ENCODE measurements at regions not wholly inside any gene's neighbourhood (a gene's known extent, or its start where the extent isn't known, plus 50 kb on each side); places are given as distances from the start of the nearest gene placed in this dataset.

DNA sequence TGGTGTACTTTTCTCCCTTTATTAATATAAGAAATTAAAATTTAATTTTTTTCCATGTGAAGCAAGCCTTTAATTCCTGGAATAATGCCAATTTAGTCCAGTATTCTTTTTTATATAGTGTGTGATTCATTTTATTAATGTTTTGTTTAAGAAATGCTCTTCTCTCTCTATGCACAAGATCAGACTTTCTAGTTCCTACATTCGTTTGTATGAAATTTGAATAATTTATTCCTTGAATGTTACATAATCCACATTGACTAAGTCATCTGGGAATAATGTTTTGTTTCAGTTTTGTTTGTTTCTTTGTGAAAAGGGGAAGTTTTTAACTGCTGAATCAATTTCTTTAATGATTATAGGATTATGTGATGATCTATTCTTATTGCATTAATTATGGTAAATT, 181.4 kb upstream of the ID4 start:
- H3K36me3 Mint-ChIP-seq (ENCODE audit: insufficient read depth) = no peaks in the 10 kb centered on the region
- DNase-seq (no peak), ATAC-seq (no peak)
- H3K9me3 Mint-ChIP-seq = peaks cover 5% of the 10 kb centered on the region
- H3K4me3 Mint-ChIP-seq = no peak overlapping the region
- H3K27me3 Mint-ChIP-seq (ENCODE audit: low read depth) = no peaks in the 10 kb centered on the region
- H3K4me1 Mint-ChIP-seq (ENCODE audit: low read depth) = no peaks in the 10 kb centered on the region

DNA sequence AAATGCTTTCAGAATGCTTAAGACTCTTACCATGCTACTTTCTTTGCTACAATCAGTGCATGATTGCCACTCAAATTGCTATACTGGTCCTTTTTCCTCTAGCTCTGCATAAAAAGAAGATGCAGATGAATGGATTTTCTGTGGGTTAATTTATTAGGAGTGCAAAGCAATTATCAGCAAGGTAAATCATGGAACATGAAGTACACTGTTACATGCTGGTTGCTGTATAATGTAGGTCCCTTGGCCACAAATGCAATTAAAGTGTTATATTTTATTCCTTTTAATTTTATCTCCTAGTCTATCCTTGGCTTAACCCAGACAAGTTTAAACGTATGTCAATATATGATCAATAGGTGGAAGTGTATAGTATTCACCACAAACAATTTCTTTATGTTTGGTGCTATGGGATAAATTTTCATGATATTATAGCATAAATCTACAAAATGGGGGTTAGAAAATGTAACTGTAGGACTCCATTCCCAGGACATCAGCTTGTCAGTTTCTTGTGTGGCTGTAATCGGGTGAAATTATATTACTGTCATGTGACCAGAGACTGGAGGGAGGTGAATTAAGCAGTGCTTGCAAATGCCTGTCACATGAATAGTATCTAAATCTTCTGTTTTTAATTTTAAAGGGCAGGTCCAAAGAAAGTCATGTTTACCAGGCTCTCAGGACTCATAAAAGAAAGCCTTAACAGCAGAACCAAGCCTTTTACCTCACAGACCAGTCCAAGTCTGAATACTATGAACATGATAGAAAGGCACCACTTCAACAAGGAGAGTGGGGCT, 176.9 kb upstream of the ID4 start:
- Mint-ChIP-seq H3K4me1 (ENCODE audit: low read depth) (no peaks in the 10 kb centered on the region), H3K9me3 (no peaks in the 10 kb centered on the region), H3K36me3 (ENCODE audit: insufficient read depth) (no peaks in the 10 kb centered on the region), H3K27me3 (ENCODE audit: low read depth) (peaks cover 2% of the 10 kb centered on the region), H3K4me3 (no peak overlapping the region)
- ATAC-seq (no peak), DNase-seq (no peak)

DNA sequence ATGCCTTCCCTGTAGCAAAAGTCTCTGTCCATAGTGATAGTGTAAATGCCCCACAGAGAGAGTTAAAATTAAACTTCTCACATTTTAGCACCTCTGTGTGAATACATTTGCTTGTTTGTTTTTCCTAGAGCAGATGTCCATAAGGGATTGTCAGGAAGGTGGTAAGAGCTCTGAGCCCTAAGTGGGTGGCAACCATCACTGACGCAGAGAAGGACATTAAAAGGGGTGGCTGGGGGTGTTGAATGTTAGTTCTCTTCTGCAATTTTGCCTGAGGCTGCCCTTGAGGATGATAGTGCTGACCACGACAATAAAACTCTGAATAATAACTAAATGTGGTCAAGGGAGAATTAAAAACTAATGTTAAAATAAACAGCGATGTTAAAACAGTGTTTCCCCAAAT, 174.3 kb upstream of the ID4 start:
- DNase-seq (no peak), ATAC-seq (no peak)
- H3K36me3 Mint-ChIP-seq (ENCODE audit: insufficient read depth) = no peaks in the 10 kb centered on the region
- peaks cover 2% of the 10 kb centered on the region for H3K27me3 Mint-ChIP-seq (ENCODE audit: low read depth)
- no peaks in the 10 kb centered on the region for H3K9me3 Mint-ChIP-seq
- H3K4me1 Mint-ChIP-seq (ENCODE audit: low read depth) = no peaks in the 10 kb centered on the region
- H3K4me3 Mint-ChIP-seq = no peak overlapping the region

DNA sequence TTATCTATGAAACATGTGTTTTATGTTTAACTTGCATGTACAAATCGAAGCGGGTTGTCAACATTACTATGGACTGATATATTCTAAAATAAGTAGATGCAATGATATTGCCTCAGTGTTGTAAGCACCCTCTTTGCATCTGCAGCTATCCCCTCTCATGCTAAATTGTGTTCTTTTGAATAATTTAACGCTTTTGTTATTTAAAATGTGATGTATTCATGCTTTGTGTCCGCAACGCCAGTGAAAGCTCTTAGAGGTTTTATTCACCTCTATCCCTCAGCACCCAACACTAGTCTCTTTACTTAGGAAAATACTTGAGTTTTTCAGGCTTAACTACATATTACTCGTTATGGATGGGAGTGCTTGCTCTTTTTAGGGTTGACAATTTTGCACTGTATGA, 173.7 kb upstream of the ID4 start:
- H3K36me3 Mint-ChIP-seq (ENCODE audit: insufficient read depth) = no peaks in the 10 kb centered on the region
- peaks cover 2% of the 10 kb centered on the region for H3K27me3 Mint-ChIP-seq (ENCODE audit: low read depth)
- DNase-seq (no peak), ATAC-seq (no peak)
- no peaks in the 10 kb centered on the region for H3K4me1 Mint-ChIP-seq (ENCODE audit: low read depth)
- H3K9me3 Mint-ChIP-seq = no peaks in the 10 kb centered on the region
- H3K4me3 Mint-ChIP-seq = no peak overlapping the region

DNA sequence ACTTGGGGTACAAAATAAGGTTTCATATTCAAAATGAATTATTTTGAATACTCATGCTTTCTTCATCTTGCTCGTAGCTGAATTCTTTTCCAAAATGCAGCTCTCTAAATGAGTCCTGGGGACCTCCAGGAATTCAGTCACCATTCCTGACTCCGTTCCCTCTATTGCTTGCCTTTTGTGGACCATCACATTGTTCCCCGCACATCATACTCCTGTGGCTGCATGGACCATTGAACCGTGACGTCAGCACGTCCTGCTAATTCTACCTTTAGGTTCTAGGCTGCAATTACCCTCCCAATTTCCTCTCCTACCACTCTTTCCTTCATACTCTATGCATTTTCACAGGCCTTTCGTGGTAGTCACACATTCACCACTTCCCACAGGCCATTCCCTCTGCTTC, 173.1 kb upstream of the ID4 start:
- H3K4me1 Mint-ChIP-seq (ENCODE audit: low read depth) = no peaks in the 10 kb centered on the region
- ATAC-seq (no peak), DNase-seq (no peak)
- no peaks in the 10 kb centered on the region for H3K36me3 Mint-ChIP-seq (ENCODE audit: insufficient read depth)
- no peaks in the 10 kb centered on the region for H3K9me3 Mint-ChIP-seq
- peaks cover 2% of the 10 kb centered on the region for H3K27me3 Mint-ChIP-seq (ENCODE audit: low read depth)
- H3K4me3 Mint-ChIP-seq = no peak overlapping the region

DNA sequence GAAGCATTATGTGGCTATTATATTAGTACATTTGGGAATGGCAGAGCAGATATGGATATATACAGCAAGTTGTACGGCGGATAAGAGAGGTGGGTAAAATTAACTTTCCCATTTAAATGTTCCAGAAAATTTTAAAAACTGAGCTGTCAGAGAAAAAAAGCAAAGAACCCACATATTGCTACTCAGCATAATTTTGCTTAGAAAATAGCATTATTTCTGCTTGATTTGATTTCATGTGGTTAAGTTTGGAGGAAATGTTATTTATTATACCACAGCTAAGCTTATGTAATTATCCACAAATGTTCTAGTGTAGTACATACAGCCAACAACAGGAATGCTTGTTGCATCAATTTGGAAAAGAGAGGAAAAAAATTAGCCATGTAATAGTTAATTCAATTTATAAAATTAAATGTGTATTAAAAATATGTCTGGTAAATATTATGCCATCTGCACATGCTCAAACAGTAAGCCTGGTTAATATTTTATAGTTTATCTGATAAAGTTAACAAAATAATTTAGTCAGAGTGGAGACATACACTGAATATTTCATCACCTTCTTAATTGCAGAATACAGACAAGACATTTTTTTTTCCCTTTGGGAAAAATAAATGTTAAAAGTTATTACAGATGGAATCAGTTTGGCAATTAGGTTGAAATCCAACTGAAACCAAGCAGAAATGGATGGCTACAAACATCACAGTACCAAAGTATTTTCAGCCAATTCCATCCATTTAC, 172.1 kb upstream of the ID4 start:
- DNase-seq (no peak), ATAC-seq (no peak)
- H3K4me3 Mint-ChIP-seq = no peak overlapping the region
- H3K27me3 Mint-ChIP-seq (ENCODE audit: low read depth) = peaks cover 2% of the 10 kb centered on the region
- no peaks in the 10 kb centered on the region for H3K9me3 Mint-ChIP-seq
- H3K4me1 Mint-ChIP-seq (ENCODE audit: low read depth) = no peaks in the 10 kb centered on the region
- no peaks in the 10 kb centered on the region for H3K36me3 Mint-ChIP-seq (ENCODE audit: insufficient read depth)

DNA sequence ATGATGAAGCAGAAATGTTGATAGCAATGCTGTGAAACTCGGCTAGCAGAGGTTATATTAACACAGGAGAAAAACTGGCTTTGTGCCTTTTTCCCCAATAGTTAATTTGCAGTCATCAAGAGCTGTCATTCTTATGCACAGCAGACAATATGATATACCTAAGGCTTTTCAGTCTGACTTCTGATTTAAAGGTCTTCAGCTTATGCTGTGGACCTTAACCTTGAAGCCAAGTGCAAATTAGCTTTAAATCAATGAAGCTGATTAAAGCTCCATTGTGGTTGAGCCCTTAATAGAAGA, 171.6 kb upstream of the ID4 start:
- ATAC-seq = no peak
- no peak overlapping the region for H3K4me3 Mint-ChIP-seq

DNA sequence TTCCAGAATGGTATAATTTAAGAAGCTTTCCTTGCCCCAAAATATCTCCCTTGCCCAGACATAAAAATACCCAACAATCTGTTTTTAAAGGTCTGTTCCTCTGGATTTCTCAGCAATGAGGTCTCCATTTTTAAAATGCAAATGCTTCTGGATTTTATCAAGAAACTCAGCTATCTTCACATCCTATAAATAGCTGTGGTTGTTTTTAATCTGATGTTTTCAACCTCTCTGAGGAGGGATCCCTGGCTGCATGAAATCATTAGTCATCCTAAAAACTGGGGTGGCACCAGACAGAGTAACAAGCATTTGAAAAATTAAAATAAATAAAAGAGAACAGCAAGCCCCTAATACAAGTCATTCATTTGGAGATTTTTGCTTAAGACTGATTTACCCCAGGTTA, 168.5 kb upstream of the ID4 start:
- DNase-seq = no peak
- no peak for ATAC-seq
- Mint-ChIP-seq H3K27me3 (ENCODE audit: low read depth) (no peaks in the 10 kb centered on the region), H3K36me3 (ENCODE audit: insufficient read depth) (no peaks in the 10 kb centered on the region), H3K9me3 (no peaks in the 10 kb centered on the region), H3K4me3 (no peak overlapping the region), H3K4me1 (ENCODE audit: low read depth) (no peaks in the 10 kb centered on the region)

More for the DNA sequence above, 171.6 kb upstream of the ID4 start:
- no peaks in the 10 kb centered on the region for H3K36me3 Mint-ChIP-seq (ENCODE audit: insufficient read depth)
- H3K9me3 Mint-ChIP-seq = no peaks in the 10 kb centered on the region
- DNase-seq = no peak
- peaks cover 2% of the 10 kb centered on the region for H3K27me3 Mint-ChIP-seq (ENCODE audit: low read depth)
- no peaks in the 10 kb centered on the region for H3K4me1 Mint-ChIP-seq (ENCODE audit: low read depth)

DNA sequence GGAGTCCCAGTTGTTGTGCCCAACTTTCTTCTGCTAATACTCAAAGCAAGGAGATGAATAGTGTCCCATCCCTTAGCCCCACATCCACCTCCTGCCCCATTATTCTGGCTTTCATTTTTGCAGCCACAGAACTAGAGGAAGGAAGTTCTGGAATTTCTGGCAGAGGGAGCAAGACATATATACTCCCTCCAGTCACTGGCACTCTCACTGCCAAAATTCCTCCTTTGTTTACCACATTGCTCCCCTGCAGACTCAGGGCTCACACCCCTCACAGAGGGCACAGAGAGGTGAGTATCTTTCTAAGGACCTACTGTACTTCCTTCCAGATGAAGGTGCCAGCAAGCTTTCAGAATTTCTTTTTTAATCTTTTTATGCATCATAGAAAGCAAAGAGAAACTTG, 168.0 kb upstream of the ID4 start:
- H3K4me1 Mint-ChIP-seq (ENCODE audit: low read depth) = no peaks in the 10 kb centered on the region

DNA sequence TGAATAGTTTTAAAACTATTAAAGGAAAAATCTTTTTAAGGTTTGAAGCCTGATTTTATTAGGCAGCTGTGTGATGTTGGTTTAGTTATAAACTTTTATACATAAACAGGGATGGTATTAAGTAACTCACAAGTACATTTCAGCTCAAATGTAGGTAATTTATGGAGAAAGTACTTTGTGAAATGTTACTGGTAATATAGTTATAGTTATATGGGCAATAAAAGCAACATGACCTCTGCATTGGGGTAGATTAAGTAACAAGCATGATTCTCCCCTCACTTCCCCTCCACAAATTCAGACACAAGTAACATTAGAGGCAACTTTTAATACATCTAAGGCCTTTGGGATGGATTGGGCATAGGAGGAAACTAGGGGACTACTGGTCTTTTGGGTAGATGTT, 154.3 kb upstream of the ID4 start:
- no peak for ATAC-seq
- DNase-seq = no peak
- H3K27me3 Mint-ChIP-seq (ENCODE audit: low read depth) = no peaks in the 10 kb centered on the region
- peaks cover 7% of the 10 kb centered on the region for H3K9me3 Mint-ChIP-seq
- H3K36me3 Mint-ChIP-seq (ENCODE audit: insufficient read depth) = no peaks in the 10 kb centered on the region
- no peak overlapping the region for H3K4me3 Mint-ChIP-seq
- H3K4me1 Mint-ChIP-seq (ENCODE audit: low read depth) = no peaks in the 10 kb centered on the region

More for the DNA sequence above, 168.0 kb upstream of the ID4 start:
- DNase-seq (no peak), ATAC-seq (no peak)
- Mint-ChIP-seq H3K36me3 (ENCODE audit: insufficient read depth) (no peaks in the 10 kb centered on the region), H3K9me3 (no peaks in the 10 kb centered on the region), H3K4me3 (no peak overlapping the region), H3K27me3 (ENCODE audit: low read depth) (no peaks in the 10 kb centered on the region)

DNA sequence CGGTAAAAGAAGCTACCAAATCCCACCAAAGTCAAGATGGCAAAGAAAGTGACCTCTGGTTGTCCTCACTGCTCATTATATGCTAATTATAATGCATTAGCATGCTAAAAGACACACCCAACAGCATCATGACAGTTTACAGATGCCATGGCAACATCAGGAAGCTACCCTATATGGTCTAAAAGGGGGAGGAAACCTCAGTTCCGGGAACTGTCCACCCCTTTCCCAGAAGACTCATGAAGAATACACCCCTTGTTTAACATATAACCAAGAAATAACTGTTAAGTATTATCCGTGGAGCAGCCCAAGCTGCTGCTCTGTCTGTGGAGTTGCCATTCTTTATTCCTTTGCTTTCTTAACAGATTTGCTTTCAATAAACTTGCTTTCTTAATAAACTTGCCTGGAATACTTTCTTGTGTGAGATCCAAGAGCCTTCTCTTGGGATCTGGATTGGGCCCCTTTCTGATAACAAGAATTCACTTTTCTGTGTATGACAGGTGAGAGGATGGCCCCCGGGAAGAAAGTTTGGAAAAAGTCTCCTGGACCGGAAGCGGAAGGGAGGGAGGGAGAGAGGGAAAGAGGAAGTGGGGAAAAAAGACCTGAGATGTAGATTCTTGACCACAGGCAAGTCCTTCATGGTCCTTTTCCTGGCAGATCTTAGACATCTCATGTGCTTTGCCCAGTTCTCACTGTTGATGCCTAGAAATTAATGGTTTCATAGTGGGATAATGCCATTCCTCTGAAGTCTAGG, 146.7 kb upstream of the ID4 start:
- Mint-ChIP-seq H3K4me3 (no peak overlapping the region), H3K27me3 (ENCODE audit: low read depth) (peaks cover 7% of the 10 kb centered on the region)

DNA sequence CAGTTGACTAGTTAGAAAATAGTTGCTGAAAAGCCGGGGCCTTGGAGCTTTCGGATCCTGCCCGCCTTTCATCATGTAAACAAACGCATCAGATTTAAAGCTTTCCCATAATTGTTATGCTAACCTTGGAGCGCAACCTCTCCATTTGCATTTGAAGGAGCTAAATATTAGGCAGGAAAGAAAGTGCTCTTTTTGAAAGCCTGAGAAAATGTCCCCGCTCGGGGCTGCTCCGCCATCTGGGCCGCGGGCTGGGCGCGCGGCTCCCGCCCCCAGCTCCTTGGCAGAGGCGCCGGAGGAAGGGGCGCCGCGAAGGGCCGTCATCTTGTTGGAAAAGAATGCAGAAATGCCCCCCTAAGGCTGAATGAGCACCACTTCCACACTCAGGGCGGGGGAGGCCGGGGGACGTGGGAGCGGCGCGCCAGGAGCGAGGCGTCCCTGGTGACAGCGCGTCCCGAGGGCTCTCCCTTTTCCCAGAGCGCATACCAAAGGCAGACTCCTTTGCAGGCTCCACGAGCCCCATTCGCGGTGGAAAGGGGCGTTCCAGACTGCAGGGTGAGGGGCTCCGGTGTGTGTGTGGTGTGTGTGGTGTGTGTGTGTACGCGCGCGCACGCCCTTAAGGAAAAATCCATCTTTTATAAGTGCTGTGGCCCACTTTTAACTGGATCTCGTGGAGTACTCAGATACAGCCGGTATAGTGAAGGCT, 145.6 kb upstream of the ID4 start:
- Mint-ChIP-seq H3K4me3 (no peak overlapping the region), H3K27me3 (ENCODE audit: low read depth) (peaks cover 7% of the 10 kb centered on the region), H3K4me1 (ENCODE audit: low read depth) (no peaks in the 10 kb centered on the region), H3K9me3 (no peaks in the 10 kb centered on the region), H3K36me3 (ENCODE audit: insufficient read depth) (no peaks in the 10 kb centered on the region)
- DNase-seq (no peak), ATAC-seq (no peak)

More for the DNA sequence above, 146.7 kb upstream of the ID4 start:
- no peak for ATAC-seq
- H3K9me3 Mint-ChIP-seq = peaks cover 7% of the 10 kb centered on the region
- H3K36me3 Mint-ChIP-seq (ENCODE audit: insufficient read depth) = no peaks in the 10 kb centered on the region
- H3K4me1 Mint-ChIP-seq (ENCODE audit: low read depth) = no peaks in the 10 kb centered on the region
- DNase-seq = no peak

DNA sequence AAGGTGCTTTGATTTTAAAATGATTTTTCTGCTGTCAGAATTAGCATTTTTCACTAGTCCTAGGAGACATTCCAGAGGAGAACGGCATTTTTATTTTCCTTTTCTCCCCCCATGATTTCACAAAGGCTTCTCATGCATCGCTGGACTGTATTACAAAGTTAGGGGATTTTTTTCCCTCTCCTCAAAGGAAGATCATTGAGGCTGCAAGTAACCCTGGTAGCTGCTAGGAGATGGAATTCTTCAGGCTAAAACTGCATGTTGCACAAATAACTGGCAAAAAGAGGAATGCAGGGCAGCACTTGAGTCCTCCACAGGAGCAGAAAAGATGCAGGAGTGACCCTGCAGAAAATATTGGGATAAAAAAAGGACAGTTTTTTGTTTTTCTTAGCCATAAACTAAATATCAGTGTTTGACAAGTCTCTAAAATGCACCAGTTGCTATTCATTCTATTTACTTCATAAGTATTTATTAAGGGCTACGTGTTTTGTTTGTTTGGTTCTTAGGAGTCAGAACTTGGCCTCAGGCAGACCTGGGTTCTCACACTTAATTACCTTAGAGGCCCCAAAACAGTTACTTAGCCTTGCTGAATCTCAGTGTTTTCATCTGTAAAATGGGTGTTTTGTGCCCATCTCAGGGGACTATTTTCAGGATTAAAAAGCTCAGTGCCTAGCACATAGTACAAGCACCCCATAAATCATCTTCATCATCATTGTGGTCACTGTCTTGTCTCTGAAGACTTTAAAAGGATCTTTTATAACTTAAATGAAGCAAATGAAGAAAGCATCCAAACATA, 144.5 kb upstream of the ID4 start:
- DNase-seq (no peak), ATAC-seq (no peak)
- Mint-ChIP-seq H3K4me3 (no peak overlapping the region), H3K9me3 (no peaks in the 10 kb centered on the region), H3K4me1 (ENCODE audit: low read depth) (no peaks in the 10 kb centered on the region), H3K36me3 (ENCODE audit: insufficient read depth) (no peaks in the 10 kb centered on the region), H3K27me3 (ENCODE audit: low read depth) (peaks cover 7% of the 10 kb centered on the region)

DNA sequence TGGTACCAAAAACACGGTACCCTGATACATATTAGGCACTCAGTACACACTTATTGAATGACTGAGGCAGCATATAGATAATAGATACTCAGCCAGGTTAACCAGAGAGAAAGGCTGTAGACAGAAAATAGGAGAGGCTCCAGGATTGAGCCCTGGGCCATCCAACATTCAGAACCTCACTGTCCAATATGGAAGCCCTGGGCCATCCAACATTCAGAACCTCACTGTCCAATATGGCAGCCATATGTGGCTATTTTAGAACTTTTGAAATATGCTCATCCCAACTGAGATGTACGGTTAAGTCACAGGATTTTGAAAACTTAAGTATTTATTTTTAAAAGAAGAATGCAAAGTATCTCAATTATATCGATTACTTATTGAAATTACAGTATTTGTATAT, 142.5 kb upstream of the ID4 start:
- no peaks in the 10 kb centered on the region for H3K4me1 Mint-ChIP-seq (ENCODE audit: low read depth)
- H3K36me3 Mint-ChIP-seq (ENCODE audit: insufficient read depth) = no peaks in the 10 kb centered on the region
- DNase-seq (no peak), ATAC-seq (no peak)
- H3K9me3 Mint-ChIP-seq = peaks cover 3% of the 10 kb centered on the region
- H3K4me3 Mint-ChIP-seq = no peak overlapping the region
- peaks cover 7% of the 10 kb centered on the region for H3K27me3 Mint-ChIP-seq (ENCODE audit: low read depth)
